ENCODE measurements at regions not wholly inside any gene's neighbourhood (a gene's known extent, or its start where the extent isn't known, plus 50 kb on each side); places are given as distances from the start of the nearest gene placed in this dataset.

DNA sequence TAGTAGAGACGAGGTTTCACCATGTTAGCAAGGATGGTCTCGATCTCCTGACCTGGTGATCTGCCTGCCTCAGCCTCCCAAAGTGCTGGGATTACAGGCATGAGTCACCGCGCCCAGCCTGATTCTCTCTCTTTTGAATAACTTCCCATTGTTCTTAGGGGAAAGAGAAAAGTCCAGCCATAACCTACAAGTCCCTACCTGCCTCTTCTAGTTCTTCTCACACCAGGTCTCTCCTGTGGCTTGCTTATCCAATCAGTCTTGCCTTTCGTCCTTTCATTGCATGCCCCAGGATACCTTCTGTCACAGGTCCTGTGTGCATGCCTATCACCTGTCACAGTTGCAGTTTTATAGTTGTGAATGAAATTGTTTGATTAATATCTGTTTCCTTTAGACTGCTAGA is 148.1 kb downstream of the SLC4A3 start:
- no peak overlapping the region for H3K9ac ChIP-seq (ENCODE audit: insufficient read depth, low read depth, low read length)
- no peaks in the 10 kb centered on the region for H3K4me1 ChIP-seq (ENCODE audit: insufficient read depth, low read length)
- in situ Hi-C loops (cut with HindIII; ENCODE audit: extremely low pct_ligation_motif_present, low pct_unique_long_range_greater_than_20kb) = no loop called here
- BruUV-seq (replicated peaks) = no TSS peak
- DNase-seq (ENCODE audit: low spot score) = no peak
- no peaks in the 10 kb centered on the region for H3K9me3 ChIP-seq (ENCODE audit: low read length)
- H3K27me3 ChIP-seq (ENCODE audit: control insufficient read depth in 1 of 2, insufficient read depth in 2 of 2, low read length in 2 of 2) = peaks cover 0 to 35% of the 10 kb centered on the region in 2 experiments; a peak in 3 of 5 replicates
- H3K36me3 ChIP-seq (replicated peaks in 1 of 2; ENCODE audit: control insufficient read depth in 1 of 2, insufficient read depth in 2 of 2, low read length in 2 of 2) = no peaks in the 10 kb centered on the region
- TF ChIP-seq RAD51 (IDR thresholded peaks at IDR 0.05; ENCODE audit: borderline replicate concordance) = no peak
- TF ChIP-seq, protein P1, sequence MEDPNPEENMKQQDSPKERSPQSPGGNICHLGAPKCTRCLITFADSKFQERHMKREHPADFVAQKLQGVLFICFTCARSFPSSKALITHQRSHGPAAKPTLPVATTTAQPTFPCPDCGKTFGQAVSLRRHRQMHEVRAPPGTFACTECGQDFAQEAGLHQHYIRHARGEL (CRISPR knock-in tag; IDR thresholded peaks at IDR 0.05) = no peak
- no peak for TF ChIP-seq SMAD1 (CRISPR knock-in tag; IDR thresholded peaks at IDR 0.05; ENCODE audit: borderline replicate concordance, low read depth)
- TF ChIP-seq, protein P2, sequence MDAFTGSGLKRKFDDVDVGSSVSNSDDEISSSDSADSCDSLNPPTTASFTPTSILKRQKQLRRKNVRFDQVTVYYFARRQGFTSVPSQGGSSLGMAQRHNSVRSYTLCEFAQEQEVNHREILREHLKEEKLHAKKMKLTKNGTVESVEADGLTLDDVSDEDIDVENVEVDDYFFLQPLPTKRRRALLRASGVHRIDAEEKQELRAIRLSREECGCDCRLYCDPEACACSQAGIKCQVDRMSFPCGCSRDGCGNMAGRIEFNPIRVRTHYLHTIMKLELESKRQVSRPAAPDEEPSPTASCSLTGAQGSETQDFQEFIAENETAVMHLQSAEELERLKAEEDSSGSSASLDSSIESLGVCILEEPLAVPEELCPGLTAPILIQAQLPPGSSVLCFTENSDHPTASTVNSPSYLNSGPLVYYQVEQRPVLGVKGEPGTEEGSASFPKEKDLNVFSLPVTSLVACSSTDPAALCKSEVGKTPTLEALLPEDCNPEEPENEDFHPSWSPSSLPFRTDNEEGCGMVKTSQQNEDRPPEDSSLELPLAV (CRISPR knock-in tag; conservative IDR thresholded peaks at IDR 0.05; ENCODE audit: low read depth) = no peak
- TF ChIP-seq, protein P3, sequence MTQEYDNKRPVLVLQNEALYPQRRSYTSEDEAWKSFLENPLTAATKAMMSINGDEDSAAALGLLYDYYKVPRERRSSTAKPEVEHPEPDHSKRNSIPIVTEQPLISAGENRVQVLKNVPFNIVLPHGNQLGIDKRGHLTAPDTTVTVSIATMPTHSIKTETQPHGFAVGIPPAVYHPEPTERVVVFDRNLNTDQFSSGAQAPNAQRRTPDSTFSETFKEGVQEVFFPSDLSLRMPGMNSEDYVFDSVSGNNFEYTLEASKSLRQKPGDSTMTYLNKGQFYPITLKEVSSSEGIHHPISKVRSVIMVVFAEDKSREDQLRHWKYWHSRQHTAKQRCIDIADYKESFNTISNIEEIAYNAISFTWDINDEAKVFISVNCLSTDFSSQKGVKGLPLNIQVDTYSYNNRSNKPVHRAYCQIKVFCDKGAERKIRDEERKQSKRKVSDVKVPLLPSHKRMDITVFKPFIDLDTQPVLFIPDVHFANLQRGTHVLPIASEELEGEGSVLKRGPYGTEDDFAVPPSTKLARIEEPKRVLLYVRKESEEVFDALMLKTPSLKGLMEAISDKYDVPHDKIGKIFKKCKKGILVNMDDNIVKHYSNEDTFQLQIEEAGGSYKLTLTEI (CRISPR knock-in tag; conservative IDR thresholded peaks at IDR 0.05) = no peak
- TF ChIP-seq ZNF34 (CRISPR knock-in tag; IDR thresholded peaks at IDR 0.05; ENCODE audit: borderline replicate concordance) = no peak
- no peak for TF ChIP-seq ZBTB42 (CRISPR knock-in tag; IDR thresholded peaks at IDR 0.05)
- TF ChIP-seq SP5 (CRISPR knock-in tag; IDR thresholded peaks at IDR 0.05; ENCODE audit: borderline replicate concordance, low read depth) = no peak
- no peak for TF ChIP-seq RBFOX2 (IDR thresholded peaks at IDR 0.05; ENCODE audit: low read depth, low read length)
- TF ChIP-seq, protein P4, sequence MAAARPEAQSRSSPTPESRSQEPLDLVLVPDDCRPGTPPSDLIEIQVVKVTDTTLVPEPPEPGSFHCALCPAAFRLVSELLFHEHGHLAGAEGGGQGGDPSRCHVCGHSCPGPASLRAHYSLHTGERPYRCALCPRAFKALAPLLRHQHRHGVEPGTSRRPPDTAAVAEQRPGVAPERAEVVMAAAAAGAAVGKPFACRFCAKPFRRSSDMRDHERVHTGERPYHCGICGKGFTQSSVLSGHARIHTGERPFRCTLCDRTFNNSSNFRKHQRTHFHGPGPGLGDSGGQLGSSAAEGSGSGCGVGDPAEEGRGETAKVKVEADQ (CRISPR knock-in tag; IDR thresholded peaks at IDR 0.05; ENCODE audit: borderline replicate concordance) = no peak
- TF ChIP-seq PLRG1 (conservative IDR thresholded peaks at IDR 0.05) = no peak
- no peak for TF ChIP-seq ZNF777 (CRISPR knock-in tag; IDR thresholded peaks at IDR 0.05)
- TF ChIP-seq, protein P5, sequence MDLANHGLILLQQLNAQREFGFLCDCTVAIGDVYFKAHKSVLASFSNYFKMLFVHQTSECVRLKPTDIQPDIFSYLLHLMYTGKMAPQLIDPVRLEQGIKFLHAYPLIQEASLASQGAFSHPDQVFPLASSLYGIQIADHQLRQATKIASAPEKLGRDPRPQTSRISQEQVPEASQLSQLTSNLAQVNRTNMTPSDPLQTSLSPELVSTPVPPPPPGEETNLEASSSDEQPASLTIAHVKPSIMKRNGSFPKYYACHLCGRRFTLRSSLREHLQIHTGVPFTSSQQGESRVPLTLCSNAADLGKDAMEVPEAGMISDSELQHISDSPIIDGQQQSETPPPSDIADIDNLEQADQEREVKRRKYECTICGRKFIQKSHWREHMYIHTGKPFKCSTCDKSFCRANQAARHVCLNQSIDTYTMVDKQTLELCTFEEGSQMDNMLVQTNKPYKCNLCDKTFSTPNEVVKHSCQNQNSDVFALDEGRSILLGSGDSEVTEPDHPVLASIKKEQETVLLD (CRISPR knock-in tag; IDR thresholded peaks at IDR 0.05; ENCODE audit: low read depth) = no peak
- TF ChIP-seq ZSCAN30 (CRISPR knock-in tag; IDR thresholded peaks at IDR 0.05) = no peak
- TF ChIP-seq HMG20B (CRISPR knock-in tag; conservative IDR thresholded peaks at IDR 0.05) = no peak
- TF ChIP-seq FOXC1 (CRISPR knock-in tag; IDR thresholded peaks at IDR 0.05; ENCODE audit: borderline replicate concordance) = no peak
- CTCF ChIA-PET (ENCODE audit: low intra/inter-chr PET ratio, low total read pairs) = no interaction called here
- no peak for ATAC-seq
- FAIRE-seq = no peak
- POLR2A ChIA-PET = no interaction called here
- H3K4me2 ChIP-seq (ENCODE audit: low read depth, low read length) = no peak overlapping the region
- H3K27ac ChIP-seq (ENCODE audit: extremely low read length, insufficient read depth, low read length) = no peak overlapping the region
- no peaks in the 10 kb centered on the region for H3K79me2 ChIP-seq (ENCODE audit: insufficient read depth, low read length)
- WGBS (ENCODE audit: low lambda C conversion rate) = 0% methylated on average over 5 of the region's 5 CpGs
- H4K20me1 ChIP-seq (ENCODE audit: insufficient read depth, low read length) = no peaks in the 10 kb centered on the region
- no peak overlapping the region for H3K4me3 ChIP-seq (replicated peaks in 1 of 3; ENCODE audit: insufficient read depth in 1 of 3, low read depth in 2 of 3, low read length in 3 of 3)
- intact Hi-C loops (cut with micrococcal nuclease; ENCODE audit: unreplicated experiment) = no loop called here
- H2AFZ ChIP-seq (ENCODE audit: low read length) = no peak overlapping the region
